ENCODE measurements at regions not wholly inside any gene's neighbourhood (a gene's known extent, or its start where the extent isn't known, plus 50 kb on each side); places are given as distances from the start of the nearest gene placed in this dataset.

DNA sequence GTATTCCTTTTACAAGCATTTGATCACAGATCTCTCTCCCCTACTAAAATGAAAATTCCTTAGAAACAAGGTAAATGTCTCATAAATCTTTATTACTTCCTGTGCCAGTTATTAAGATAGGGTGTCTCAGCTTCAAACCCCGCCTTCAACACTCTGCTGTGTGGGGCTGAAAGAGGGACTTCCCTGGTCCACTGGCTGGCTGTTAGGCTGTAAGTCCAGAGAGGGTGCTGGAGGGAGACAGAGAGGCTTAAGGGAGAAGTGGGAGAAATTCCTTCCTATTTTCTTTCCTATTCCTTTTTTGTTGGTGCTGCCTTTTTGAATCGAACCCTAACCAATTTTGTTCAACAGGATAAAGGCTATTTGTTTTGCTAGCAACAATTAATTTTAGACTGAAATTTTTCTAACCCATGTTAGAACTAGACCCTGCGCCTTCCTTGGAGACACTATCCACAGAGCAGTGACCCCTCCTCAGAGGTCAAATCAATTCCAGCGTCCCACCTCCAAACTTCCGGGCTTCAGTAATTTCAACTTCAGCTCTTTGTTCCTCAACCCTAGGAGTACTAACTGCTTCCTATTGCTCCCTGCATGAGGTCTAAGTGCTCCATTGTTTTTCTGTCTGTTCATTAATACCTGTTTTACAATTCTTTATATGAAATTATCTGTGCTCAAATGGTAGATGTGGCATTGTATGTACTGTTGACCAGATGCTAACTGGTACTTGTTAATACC is 207.5 kb upstream of the OPRM1 start:
- H3K27ac ChIP-seq = no peak overlapping the region
- H3K4me1 ChIP-seq = no peaks in the 10 kb centered on the region
- no peak for ATAC-seq
- no peak for TF ChIP-seq POLR2A (IDR thresholded peaks at IDR 0.05)
- TF ChIP-seq, protein P1, sequence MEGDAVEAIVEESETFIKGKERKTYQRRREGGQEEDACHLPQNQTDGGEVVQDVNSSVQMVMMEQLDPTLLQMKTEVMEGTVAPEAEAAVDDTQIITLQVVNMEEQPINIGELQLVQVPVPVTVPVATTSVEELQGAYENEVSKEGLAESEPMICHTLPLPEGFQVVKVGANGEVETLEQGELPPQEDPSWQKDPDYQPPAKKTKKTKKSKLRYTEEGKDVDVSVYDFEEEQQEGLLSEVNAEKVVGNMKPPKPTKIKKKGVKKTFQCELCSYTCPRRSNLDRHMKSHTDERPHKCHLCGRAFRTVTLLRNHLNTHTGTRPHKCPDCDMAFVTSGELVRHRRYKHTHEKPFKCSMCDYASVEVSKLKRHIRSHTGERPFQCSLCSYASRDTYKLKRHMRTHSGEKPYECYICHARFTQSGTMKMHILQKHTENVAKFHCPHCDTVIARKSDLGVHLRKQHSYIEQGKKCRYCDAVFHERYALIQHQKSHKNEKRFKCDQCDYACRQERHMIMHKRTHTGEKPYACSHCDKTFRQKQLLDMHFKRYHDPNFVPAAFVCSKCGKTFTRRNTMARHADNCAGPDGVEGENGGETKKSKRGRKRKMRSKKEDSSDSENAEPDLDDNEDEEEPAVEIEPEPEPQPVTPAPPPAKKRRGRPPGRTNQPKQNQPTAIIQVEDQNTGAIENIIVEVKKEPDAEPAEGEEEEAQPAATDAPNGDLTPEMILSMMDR (IDR thresholded peaks at IDR 0.05) = no peak
- H3K4me3 ChIP-seq = no peak overlapping the region
- 36% methylated on average over 5 of the region's 5 CpGs for WGBS (ENCODE audit: insufficient coverage, low coverage, low lambda C conversion rate, missing lambda C conversion rate)
- DNase-seq = no peak
- intact Hi-C loops (cut with DNase I) = no loop called here
- H3K36me3 ChIP-seq = no peaks in the 10 kb centered on the region
- H3K27me3 ChIP-seq = no peaks in the 10 kb centered on the region
- no peaks in the 10 kb centered on the region for H3K9me3 ChIP-seq

- DNase-seq (no peak), ATAC-seq (no peak)
- H3K36me3 ChIP-seq = no peaks in the 10 kb centered on the region
- WGBS (ENCODE audit: insufficient coverage, low coverage, low lambda C conversion rate, missing lambda C conversion rate) = 86% methylated on average over 3 of the region's 3 CpGs
- H3K4me3 ChIP-seq = no peak overlapping the region
- intact Hi-C loops (cut with DNase I) = no loop called here
- no peaks in the 10 kb centered on the region for H3K9me3 ChIP-seq
- TF ChIP-seq, protein P1 (IDR thresholded peaks at IDR 0.05) = no peak
- no peak for TF ChIP-seq POLR2A (IDR thresholded peaks at IDR 0.05)
- no peaks in the 10 kb centered on the region for H3K4me1 ChIP-seq
- no peaks in the 10 kb centered on the region for H3K27me3 ChIP-seq
- H3K27ac ChIP-seq = no peak overlapping the region
Observed at GRCh38 chr6:153817173-153817572, 221.9 kb upstream of the OPRM1 start.

DNA sequence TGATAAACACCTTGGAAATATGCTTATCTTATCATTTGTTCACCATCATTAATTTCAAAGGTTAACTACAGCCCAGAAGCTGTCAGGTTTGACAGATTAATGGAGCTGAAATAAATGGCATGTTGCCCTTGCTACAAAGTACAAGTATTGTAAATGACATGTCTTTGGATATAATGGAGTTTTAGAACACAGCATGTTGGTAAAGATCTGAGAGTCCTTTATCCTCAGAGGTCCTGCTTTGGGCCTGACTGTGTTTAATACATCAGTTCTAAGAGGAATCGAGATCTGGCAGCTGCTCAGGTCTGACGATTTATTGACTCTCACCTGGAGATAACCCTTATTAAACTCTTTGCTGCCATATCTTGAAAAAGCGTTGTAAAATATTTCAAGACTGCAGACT is 222.7 kb upstream of the OPRM1 start:
- Histone ChIP-seq H3K4me3 (no peak overlapping the region), H3K4me1 (no peaks in the 10 kb centered on the region), H3K27ac (no peak overlapping the region), H3K36me3 (no peaks in the 10 kb centered on the region), H3K27me3 (no peaks in the 10 kb centered on the region), H3K9me3 (no peaks in the 10 kb centered on the region)
- intact Hi-C loops (cut with DNase I) = no loop called here
- 16% methylated on average over 3 of the region's 3 CpGs for WGBS (ENCODE audit: insufficient coverage, low coverage, low lambda C conversion rate, missing lambda C conversion rate)
- TF ChIP-seq, protein P1 (IDR thresholded peaks at IDR 0.05) = no peak
- no peak for TF ChIP-seq POLR2A (IDR thresholded peaks at IDR 0.05)
- DNase-seq (no peak), ATAC-seq (no peak)

DNA sequence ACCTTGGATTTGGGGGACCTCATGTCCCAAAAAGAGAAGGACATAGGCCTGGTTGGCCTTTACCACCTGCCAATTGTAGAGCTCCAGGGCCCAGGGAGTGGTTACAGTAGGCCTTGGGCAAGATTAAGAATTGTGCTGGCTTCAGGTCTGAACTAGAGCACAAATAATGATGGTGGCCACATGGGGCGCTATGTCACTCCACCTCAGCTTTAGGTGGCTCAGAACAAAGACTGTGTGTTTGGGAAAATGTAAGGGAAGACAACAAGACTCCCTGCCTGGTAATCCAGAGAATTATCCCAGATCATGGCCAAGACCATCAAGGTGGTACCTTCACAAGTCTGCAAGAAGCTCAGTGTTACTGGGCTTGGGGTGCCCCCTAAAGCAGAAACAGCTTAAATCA is 224.9 kb upstream of the OPRM1 start:
- intact Hi-C loops (cut with DNase I) = no loop called here
- Histone ChIP-seq H3K4me1 (no peaks in the 10 kb centered on the region), H3K36me3 (no peaks in the 10 kb centered on the region), H3K4me3 (no peak overlapping the region), H3K9me3 (no peaks in the 10 kb centered on the region), H3K27ac (no peak overlapping the region), H3K27me3 (no peaks in the 10 kb centered on the region)
- DNase-seq (no peak), ATAC-seq (no peak)
- WGBS (ENCODE audit: insufficient coverage, low coverage, low lambda C conversion rate, missing lambda C conversion rate) = 13% methylated on average over 1 of the region's 1 CpG
- no peak for TF ChIP-seq POLR2A (IDR thresholded peaks at IDR 0.05)
- TF ChIP-seq, protein P1 (IDR thresholded peaks at IDR 0.05) = no peak

Measured in right lobe of liver (tissue), 6 donors.